ENCODE measurements at regions not wholly inside any gene's neighbourhood (a gene's known extent, or its start where the extent isn't known, plus 50 kb on each side); places are given as distances from the start of the nearest gene placed in this dataset.

DNA sequence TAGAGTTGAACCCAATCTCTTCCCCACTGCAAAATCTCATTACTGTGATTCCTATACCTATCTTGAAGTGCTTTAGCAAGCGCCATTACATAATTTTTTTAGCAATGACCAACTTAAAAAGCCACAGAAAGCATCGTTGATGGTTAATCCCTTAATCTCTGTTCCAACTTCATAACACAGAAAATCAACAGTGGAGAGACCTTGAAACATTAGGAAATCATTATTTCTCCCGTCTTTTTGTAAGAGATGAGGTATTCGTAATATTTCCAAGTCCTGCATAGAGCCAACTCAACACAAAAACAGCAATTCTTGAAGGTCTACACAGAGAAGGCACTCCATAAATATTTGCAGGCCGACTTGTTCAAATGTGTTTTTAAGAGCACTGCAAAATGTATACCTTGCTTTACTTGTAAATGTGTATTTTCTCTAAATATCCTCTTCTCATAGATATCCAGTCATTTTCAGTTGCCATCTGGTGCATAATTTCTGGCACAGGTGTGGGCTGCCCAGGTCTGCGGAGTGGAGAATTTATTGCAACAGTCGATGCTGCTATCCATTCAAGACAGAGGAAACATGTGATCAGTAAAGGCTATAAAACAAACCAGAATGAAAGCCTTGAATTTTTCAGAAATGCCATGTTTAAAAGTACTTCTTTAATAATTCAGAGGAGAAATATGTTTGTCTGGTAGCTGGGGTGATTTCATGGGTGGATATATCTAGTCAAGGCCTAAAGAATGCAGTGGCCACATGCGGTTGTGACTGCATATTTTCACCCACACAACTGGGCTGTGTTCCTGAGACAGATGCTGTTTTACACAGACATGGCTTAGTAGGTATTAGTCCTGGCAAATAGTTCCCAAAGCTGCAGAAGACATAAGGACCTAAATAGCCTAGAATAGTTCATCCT lies 234.3 kb upstream of the STARD13 start:
- H3K4me3 ChIP-seq (ENCODE audit: low read depth in 2 of 2, low read length in 2 of 2), result no peak overlapping the region
- intact Hi-C loops (cut with micrococcal nuclease; ENCODE audit: unreplicated experiment) (no loop called here), in situ Hi-C loops (cut with HindIII; ENCODE audit: low pct_unique_long_range_greater_than_20kb, low sequenced_read_pairs) (no loop called here)
- no peaks in the 10 kb centered on the region for H3K9me3 ChIP-seq (ENCODE audit: control insufficient read depth, insufficient read depth, low read depth, low read length)
- ATAC-seq (no peak), DNase-seq (ENCODE audit: low read depth, low spot score) (no peak)
- no peak overlapping the region for H3K27ac ChIP-seq (ENCODE audit: low read length)
- ChIA-PET CTCF (no interaction called here), POLR2A (no interaction called here)
- no peaks in the 10 kb centered on the region for H3K4me1 ChIP-seq (ENCODE audit: control insufficient read depth, insufficient read depth, low read length)
- TF ChIP-seq TCF7L2 (IDR thresholded peaks at IDR 0.05; ENCODE audit: low read depth, low read length) (no peak), SIN3A (IDR thresholded peaks at IDR 0.05; ENCODE audit: borderline replicate concordance, insufficient read depth, low read depth, low read length) (no peak), POLR2AphosphoS5 (IDR thresholded peaks at IDR 0.05; ENCODE audit: low read depth, low read length) (no peak), REST (IDR thresholded peaks at IDR 0.05; ENCODE audit: insufficient read depth in 1 of 2, low read depth in 2 of 2, low read length in 1 of 2) (no peak)
- TF ChIP-seq, protein P1, sequence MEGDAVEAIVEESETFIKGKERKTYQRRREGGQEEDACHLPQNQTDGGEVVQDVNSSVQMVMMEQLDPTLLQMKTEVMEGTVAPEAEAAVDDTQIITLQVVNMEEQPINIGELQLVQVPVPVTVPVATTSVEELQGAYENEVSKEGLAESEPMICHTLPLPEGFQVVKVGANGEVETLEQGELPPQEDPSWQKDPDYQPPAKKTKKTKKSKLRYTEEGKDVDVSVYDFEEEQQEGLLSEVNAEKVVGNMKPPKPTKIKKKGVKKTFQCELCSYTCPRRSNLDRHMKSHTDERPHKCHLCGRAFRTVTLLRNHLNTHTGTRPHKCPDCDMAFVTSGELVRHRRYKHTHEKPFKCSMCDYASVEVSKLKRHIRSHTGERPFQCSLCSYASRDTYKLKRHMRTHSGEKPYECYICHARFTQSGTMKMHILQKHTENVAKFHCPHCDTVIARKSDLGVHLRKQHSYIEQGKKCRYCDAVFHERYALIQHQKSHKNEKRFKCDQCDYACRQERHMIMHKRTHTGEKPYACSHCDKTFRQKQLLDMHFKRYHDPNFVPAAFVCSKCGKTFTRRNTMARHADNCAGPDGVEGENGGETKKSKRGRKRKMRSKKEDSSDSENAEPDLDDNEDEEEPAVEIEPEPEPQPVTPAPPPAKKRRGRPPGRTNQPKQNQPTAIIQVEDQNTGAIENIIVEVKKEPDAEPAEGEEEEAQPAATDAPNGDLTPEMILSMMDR (IDR thresholded peaks at IDR 0.05), result no peak
- BruUV-seq (replicated peaks), result no TSS peak
- no peaks in the 10 kb centered on the region for H3K36me3 ChIP-seq (ENCODE audit: control insufficient read depth, insufficient read depth, low read length)
- no peaks in the 10 kb centered on the region for H3K27me3 ChIP-seq (ENCODE audit: control insufficient read depth, insufficient read depth, low read length)

GRCh38 chr13:33520468-33520839 lies 234.9 kb upstream of the STARD13 start:
- intact Hi-C loops (cut with micrococcal nuclease; ENCODE audit: unreplicated experiment) (no loop called here), in situ Hi-C loops (cut with HindIII; ENCODE audit: low pct_unique_long_range_greater_than_20kb, low sequenced_read_pairs) (no loop called here)
- ATAC-seq, result no peak

More at GRCh38 chr13:33520468-33520839, 234.9 kb upstream of the STARD13 start:
- TF ChIP-seq TCF7L2 (IDR thresholded peaks at IDR 0.05; ENCODE audit: low read depth, low read length), result no peak
- TF ChIP-seq, protein P1 (IDR thresholded peaks at IDR 0.05), result no peak
- TF ChIP-seq POLR2AphosphoS5 (IDR thresholded peaks at IDR 0.05; ENCODE audit: low read depth, low read length), result no peak
- no peak for TF ChIP-seq SIN3A (IDR thresholded peaks at IDR 0.05; ENCODE audit: borderline replicate concordance, insufficient read depth, low read depth, low read length)
- no peak for TF ChIP-seq REST (IDR thresholded peaks at IDR 0.05; ENCODE audit: insufficient read depth in 1 of 2, low read depth in 2 of 2, low read length in 1 of 2)
- Histone ChIP-seq H3K4me3 (ENCODE audit: low read depth in 2 of 2, low read length in 2 of 2) (no peak overlapping the region), H3K36me3 (ENCODE audit: control insufficient read depth, insufficient read depth, low read length) (no peaks in the 10 kb centered on the region), H3K27ac (ENCODE audit: low read length) (no peak overlapping the region), H3K27me3 (ENCODE audit: control insufficient read depth, insufficient read depth, low read length) (no peaks in the 10 kb centered on the region), H3K4me1 (ENCODE audit: control insufficient read depth, insufficient read depth, low read length) (no peaks in the 10 kb centered on the region), H3K9me3 (ENCODE audit: control insufficient read depth, insufficient read depth, low read depth, low read length) (no peaks in the 10 kb centered on the region)
- CTCF ChIA-PET, result no interaction called here
- POLR2A ChIA-PET, result no interaction called here
- no peak for DNase-seq (ENCODE audit: low read depth, low spot score)
- no TSS peak for BruUV-seq (replicated peaks)

All from Panc1 (cell line).